Mammary epithelial cell (primary cell): ENCODE measurements at regions not wholly inside any gene's neighbourhood (a gene's known extent, or its start where the extent isn't known, plus 50 kb on each side); places are given as distances from the start of the nearest gene placed in this dataset.

Experiments
- EZH2 ChIP-seq: IDR thresholded peaks from 2 replicates; pipeline ENCODE4 v1.6.1; 2012; ENCODE audit warnings: low read length, inconsistent platforms, borderline replicate concordance
- TF ChIP-seq, protein P1 (sequence below), 2 donors: IDR thresholded peaks in 1 of 2; conservative IDR thresholded peaks in 1 of 2; 2 replicates each; pipeline ENCODE4 v1.5.1; 2011 to 2012; ENCODE audit warnings: inconsistent platforms in 2 of 2, low read length in 2 of 2, mild to moderate bottlenecking in 2 of 2, control low read depth in 1 of 2, low read depth in 1 of 2; ENCODE audit not compliant: insufficient read depth in 1 of 2; ENCODE audit errors: extremely low read depth in 1 of 2

DNA sequence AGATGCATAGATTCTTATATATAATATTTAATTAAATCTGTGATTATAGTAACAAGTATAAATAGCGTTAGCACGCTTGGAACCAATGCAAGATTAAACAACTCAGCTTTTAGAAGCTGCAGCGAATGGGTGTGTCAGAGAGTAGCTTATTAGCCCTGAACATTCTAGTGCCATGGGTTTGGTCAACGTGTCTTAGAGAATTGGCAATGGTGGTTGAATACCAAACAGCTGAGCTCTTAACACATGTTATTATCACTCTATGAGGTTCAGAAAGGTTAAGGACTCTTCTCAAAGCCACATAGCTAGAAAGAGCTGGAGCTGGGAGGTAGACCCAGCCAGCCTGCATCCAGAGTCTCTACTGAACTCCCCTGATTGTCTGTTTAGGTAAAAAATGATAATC is 284.2 kb upstream of the CHD6 start:
- TF ChIP-seq, protein P1, sequence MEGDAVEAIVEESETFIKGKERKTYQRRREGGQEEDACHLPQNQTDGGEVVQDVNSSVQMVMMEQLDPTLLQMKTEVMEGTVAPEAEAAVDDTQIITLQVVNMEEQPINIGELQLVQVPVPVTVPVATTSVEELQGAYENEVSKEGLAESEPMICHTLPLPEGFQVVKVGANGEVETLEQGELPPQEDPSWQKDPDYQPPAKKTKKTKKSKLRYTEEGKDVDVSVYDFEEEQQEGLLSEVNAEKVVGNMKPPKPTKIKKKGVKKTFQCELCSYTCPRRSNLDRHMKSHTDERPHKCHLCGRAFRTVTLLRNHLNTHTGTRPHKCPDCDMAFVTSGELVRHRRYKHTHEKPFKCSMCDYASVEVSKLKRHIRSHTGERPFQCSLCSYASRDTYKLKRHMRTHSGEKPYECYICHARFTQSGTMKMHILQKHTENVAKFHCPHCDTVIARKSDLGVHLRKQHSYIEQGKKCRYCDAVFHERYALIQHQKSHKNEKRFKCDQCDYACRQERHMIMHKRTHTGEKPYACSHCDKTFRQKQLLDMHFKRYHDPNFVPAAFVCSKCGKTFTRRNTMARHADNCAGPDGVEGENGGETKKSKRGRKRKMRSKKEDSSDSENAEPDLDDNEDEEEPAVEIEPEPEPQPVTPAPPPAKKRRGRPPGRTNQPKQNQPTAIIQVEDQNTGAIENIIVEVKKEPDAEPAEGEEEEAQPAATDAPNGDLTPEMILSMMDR (conservative IDR thresholded peaks at IDR 0.05 in 1 of 2, IDR thresholded peaks at IDR 0.05 in 1 of 2; ENCODE audit: extremely low read depth in 1 of 2, insufficient read depth in 1 of 2, low read depth in 1 of 2, low read length in 2 of 2) = no peak
- TF ChIP-seq EZH2 = no peak
